ENCODE measurements at regions not wholly inside any gene's neighbourhood (a gene's known extent, or its start where the extent isn't known, plus 50 kb on each side); places are given as distances from the start of the nearest gene placed in this dataset.

DNA sequence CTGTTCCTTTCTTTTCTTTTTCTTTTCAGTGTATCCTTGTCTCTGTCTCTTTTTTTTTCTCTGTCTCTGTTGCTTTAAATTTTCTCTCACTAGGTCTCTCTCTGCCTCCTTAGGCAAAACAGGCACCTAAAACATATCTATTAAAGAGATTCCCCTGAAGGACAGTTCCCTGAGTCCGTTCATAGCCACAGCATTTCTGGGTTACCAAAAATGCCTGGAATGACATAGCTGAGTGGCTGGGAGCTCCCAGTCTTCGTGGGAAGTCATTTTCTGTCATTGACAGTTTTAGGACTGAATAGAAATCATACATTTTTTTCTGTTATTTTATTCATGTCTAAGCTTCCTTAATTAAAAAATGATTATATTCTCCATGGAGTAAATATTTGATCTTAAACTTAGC, 323.8 kb upstream of the AZI2 start:
- DNase-seq, result no peak
- intact Hi-C loops (cut with DNase I; ENCODE audit: low total_unique reads), result no loop called here
- WGBS, 2 donors (ENCODE audit: low coverage in 1 of 2), result 49 to 75% methylated on average over 1 to 2 of the region's 2 CpGs
- in situ Hi-C loops (cut with MboI; ENCODE audit: low pct_ligation_motif_present in 1 of 4, low pct_unique_long_range_greater_than_20kb in 1 of 4, low sequenced_read_pairs in 3 of 4), result no loop called here
- Histone ChIP-seq H3K27me3 (no peaks in the 10 kb centered on the region), H3K4me3 (no peak overlapping the region), H3K27ac (no peak overlapping the region), H3K9me3 (no peaks in the 10 kb centered on the region), H3K36me3 (no peaks in the 10 kb centered on the region), H3K4me1 (peaks cover 0 to 5% (median 0%) of the 10 kb centered on the region in 4 donors)
- TF ChIP-seq, protein P1, sequence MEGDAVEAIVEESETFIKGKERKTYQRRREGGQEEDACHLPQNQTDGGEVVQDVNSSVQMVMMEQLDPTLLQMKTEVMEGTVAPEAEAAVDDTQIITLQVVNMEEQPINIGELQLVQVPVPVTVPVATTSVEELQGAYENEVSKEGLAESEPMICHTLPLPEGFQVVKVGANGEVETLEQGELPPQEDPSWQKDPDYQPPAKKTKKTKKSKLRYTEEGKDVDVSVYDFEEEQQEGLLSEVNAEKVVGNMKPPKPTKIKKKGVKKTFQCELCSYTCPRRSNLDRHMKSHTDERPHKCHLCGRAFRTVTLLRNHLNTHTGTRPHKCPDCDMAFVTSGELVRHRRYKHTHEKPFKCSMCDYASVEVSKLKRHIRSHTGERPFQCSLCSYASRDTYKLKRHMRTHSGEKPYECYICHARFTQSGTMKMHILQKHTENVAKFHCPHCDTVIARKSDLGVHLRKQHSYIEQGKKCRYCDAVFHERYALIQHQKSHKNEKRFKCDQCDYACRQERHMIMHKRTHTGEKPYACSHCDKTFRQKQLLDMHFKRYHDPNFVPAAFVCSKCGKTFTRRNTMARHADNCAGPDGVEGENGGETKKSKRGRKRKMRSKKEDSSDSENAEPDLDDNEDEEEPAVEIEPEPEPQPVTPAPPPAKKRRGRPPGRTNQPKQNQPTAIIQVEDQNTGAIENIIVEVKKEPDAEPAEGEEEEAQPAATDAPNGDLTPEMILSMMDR (IDR thresholded peaks at IDR 0.05), result no peak
- TF ChIP-seq POLR2A (IDR thresholded peaks at IDR 0.05), result no peak
- TF ChIP-seq EP300 (IDR thresholded peaks at IDR 0.05; ENCODE audit: low read depth), result no peak
- no peak for TF ChIP-seq POLR2AphosphoS5 (IDR thresholded peaks at IDR 0.05)

DNA sequence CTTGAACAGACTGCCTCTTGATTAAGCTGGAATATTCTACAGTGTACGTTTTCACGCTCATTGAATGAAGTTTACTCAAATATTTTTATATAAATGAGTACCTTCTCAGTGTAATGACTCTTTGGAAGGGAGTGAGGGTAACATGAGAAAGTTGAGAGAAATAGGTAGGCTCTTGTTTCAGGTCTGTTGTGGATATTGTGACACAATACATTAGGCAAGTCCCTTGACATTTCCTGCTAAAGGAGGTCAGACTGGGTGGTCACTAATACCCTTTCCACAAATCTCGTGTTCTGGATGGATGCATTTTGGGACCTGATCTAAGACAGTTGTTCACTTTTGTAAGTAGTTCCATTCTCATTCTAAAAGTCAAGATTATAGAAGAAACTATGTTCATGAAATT, 324.8 kb upstream of the AZI2 start:
- no peak for TF ChIP-seq POLR2AphosphoS5 (IDR thresholded peaks at IDR 0.05)
- TF ChIP-seq POLR2A (IDR thresholded peaks at IDR 0.05), result no peak
- TF ChIP-seq, protein P1 (IDR thresholded peaks at IDR 0.05), result no peak
- TF ChIP-seq EP300 (IDR thresholded peaks at IDR 0.05; ENCODE audit: low read depth), result no peak
- Histone ChIP-seq H3K4me3 (no peak overlapping the region), H3K27me3 (no peaks in the 10 kb centered on the region), H3K36me3 (no peaks in the 10 kb centered on the region), H3K9me3 (no peaks in the 10 kb centered on the region), H3K27ac (no peak overlapping the region), H3K4me1 (no peaks in the 10 kb centered on the region)
- DNase-seq, result no peak
- in situ Hi-C loops (cut with MboI; ENCODE audit: low pct_ligation_motif_present in 1 of 4, low pct_unique_long_range_greater_than_20kb in 1 of 4, low sequenced_read_pairs in 3 of 4), result no loop called here
- WGBS, 2 donors (ENCODE audit: low coverage in 1 of 2), result 68 to 82% methylated on average over 3 of the region's 3 CpGs
- intact Hi-C loops (cut with DNase I; ENCODE audit: low total_unique reads), result no loop called here

DNA sequence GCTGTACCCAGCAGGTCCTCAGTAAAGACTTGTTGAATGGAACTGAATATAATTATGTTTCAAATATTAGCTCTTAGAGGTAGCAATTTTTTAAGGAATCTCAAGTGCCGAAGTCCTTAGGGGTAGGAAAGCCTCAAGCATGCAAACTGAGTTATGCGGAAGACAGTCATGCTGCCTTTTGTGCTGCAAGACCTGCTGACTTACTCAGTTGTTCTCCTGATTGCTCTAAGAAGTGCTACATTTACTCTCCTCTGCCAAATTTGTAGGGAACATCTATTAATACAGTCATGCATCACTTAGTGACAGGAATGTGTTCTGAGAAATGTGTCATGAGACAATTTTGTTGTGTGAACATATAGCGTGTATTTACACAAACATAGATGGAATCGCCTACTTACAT, 325.6 kb upstream of the AZI2 start:
- 91 to 100% methylated on average over 1 to 4 of the region's 4 CpGs for WGBS, 2 donors (ENCODE audit: low coverage in 1 of 2)
- Histone ChIP-seq H3K27ac (no peak overlapping the region), H3K9me3 (no peaks in the 10 kb centered on the region), H3K36me3 (no peaks in the 10 kb centered on the region), H3K27me3 (no peaks in the 10 kb centered on the region), H3K4me3 (no peak overlapping the region), H3K4me1 (no peaks in the 10 kb centered on the region)
- TF ChIP-seq POLR2A (IDR thresholded peaks at IDR 0.05) (no peak), POLR2AphosphoS5 (IDR thresholded peaks at IDR 0.05) (no peak), EP300 (IDR thresholded peaks at IDR 0.05; ENCODE audit: low read depth) (no peak)
- TF ChIP-seq, protein P1 (IDR thresholded peaks at IDR 0.05), result no peak
- intact Hi-C loops (cut with DNase I; ENCODE audit: low total_unique reads), result no loop called here
- in situ Hi-C loops (cut with MboI; ENCODE audit: low pct_ligation_motif_present in 1 of 4, low pct_unique_long_range_greater_than_20kb in 1 of 4, low sequenced_read_pairs in 3 of 4), result no loop called here
- DNase-seq, result no peak

DNA sequence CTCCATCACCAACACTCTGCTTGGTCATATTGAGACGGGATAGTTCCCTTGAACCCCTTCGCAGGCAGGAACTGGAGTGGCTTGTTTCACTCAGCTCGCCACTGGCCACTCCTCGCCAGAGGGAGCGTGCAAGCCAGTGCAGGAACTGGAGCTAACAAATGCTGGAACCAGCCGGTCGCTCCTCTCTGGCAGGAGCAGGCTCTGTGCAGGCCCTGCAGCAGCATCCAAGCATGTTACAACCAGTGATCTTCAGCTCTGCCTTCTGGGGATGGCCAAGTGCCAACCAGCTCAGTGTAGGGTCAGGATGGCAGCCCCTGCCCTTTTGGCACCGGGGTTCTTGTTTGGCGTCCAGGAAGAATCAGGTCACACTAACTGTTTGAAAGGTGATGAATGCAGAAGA, 329.0 kb upstream of the AZI2 start:
- Histone ChIP-seq H3K9me3 (no peaks in the 10 kb centered on the region), H3K4me3 (no peak overlapping the region), H3K36me3 (no peaks in the 10 kb centered on the region), H3K27ac (no peak overlapping the region), H3K27me3 (no peaks in the 10 kb centered on the region), H3K4me1 (no peaks in the 10 kb centered on the region)
- TF ChIP-seq, protein P1 (IDR thresholded peaks at IDR 0.05), result no peak
- no peak for TF ChIP-seq EP300 (IDR thresholded peaks at IDR 0.05; ENCODE audit: low read depth)
- no peak for TF ChIP-seq POLR2AphosphoS5 (IDR thresholded peaks at IDR 0.05)
- no peak for TF ChIP-seq POLR2A (IDR thresholded peaks at IDR 0.05)
- 62 to 82% methylated on average over 2 to 9 of the region's 9 CpGs for WGBS, 2 donors (ENCODE audit: low coverage in 1 of 2)
- intact Hi-C loops (cut with DNase I; ENCODE audit: low total_unique reads), result no loop called here
- no peak for DNase-seq
- in situ Hi-C loops (cut with MboI; ENCODE audit: low pct_ligation_motif_present in 1 of 4, low pct_unique_long_range_greater_than_20kb in 1 of 4, low sequenced_read_pairs in 3 of 4), result no loop called here

Measured in transverse colon (tissue), 4 donors.